ENCODE measurements at regions not wholly inside any gene's neighbourhood (a gene's known extent, or its start where the extent isn't known, plus 50 kb on each side); places are given as distances from the start of the nearest gene placed in this dataset.

- no peaks in the 10 kb centered on the region for H3K4me1 ChIP-seq
- no peak overlapping the region for H3K4me3 ChIP-seq
- H3K36me3 ChIP-seq, result no peaks in the 10 kb centered on the region
- no peaks in the 10 kb centered on the region for H3K9me3 ChIP-seq
- intact Hi-C loops (cut with DNase I), result no loop called here
- no peak for TF ChIP-seq CTCF (IDR thresholded peaks at IDR 0.05)
- no peak for FAIRE-seq
- H3K27me3 ChIP-seq, result no peaks in the 10 kb centered on the region
- H3K27ac ChIP-seq, result no peak overlapping the region
- no peak for ATAC-seq
- WGBS, 2 donors, result 43 to 61% methylated on average over 3 of the region's 3 CpGs
- DNase-seq, result no peak
Measured at GRCh38 chr12:24608637-24609285, 340.1 kb downstream of the BCAT1 start.

GRCh38 chr12:24608108-24608507 is 340.8 kb downstream of the BCAT1 start:
- no peak for FAIRE-seq
- ATAC-seq, result no peak
- 70 to 81% methylated on average over 1 of the region's 1 CpG for WGBS, 2 donors

GRCh38 chr12:24605916-24606315 is 343.0 kb downstream of the BCAT1 start:
- Histone ChIP-seq H3K4me1 (no peaks in the 10 kb centered on the region), H3K27ac (no peak overlapping the region), H3K36me3 (no peaks in the 10 kb centered on the region), H3K9me3 (no peaks in the 10 kb centered on the region), H3K4me3 (no peak overlapping the region), H3K27me3 (no peaks in the 10 kb centered on the region)
- 48 to 58% methylated on average over 4 of the region's 4 CpGs for WGBS, 2 donors
- TF ChIP-seq CTCF (IDR thresholded peaks at IDR 0.05), result no peak
- DNase-seq (no peak), ATAC-seq (no peak), FAIRE-seq (no peak)
- intact Hi-C loops (cut with DNase I), result no loop called here

More at GRCh38 chr12:24608108-24608507, 340.8 kb downstream of the BCAT1 start:
- Histone ChIP-seq H3K27ac (no peak overlapping the region), H3K27me3 (no peaks in the 10 kb centered on the region), H3K9me3 (no peaks in the 10 kb centered on the region), H3K4me1 (no peaks in the 10 kb centered on the region), H3K36me3 (no peaks in the 10 kb centered on the region), H3K4me3 (no peak overlapping the region)
- no peak for DNase-seq
- no peak for TF ChIP-seq CTCF (IDR thresholded peaks at IDR 0.05)
- intact Hi-C loops (cut with DNase I), result no loop called here

GRCh38 chr12:24605466-24605865 is 343.4 kb downstream of the BCAT1 start:
- intact Hi-C loops (cut with DNase I), result no loop called here
- DNase-seq (no peak), ATAC-seq (no peak), FAIRE-seq (no peak)
- Histone ChIP-seq H3K27ac (no peak overlapping the region), H3K9me3 (no peaks in the 10 kb centered on the region), H3K4me1 (no peaks in the 10 kb centered on the region), H3K36me3 (no peaks in the 10 kb centered on the region), H3K27me3 (no peaks in the 10 kb centered on the region), H3K4me3 (no peak overlapping the region)
- 44 to 60% methylated on average over 3 of the region's 3 CpGs for WGBS, 2 donors
- no peak for TF ChIP-seq CTCF (IDR thresholded peaks at IDR 0.05)

- H3K9me3 ChIP-seq, result no peaks in the 10 kb centered on the region
- WGBS, 2 donors, result 58 to 63% methylated on average over 3 of the region's 3 CpGs
- H3K4me3 ChIP-seq, result no peak overlapping the region
- intact Hi-C loops (cut with DNase I), result no loop called here
- H3K27me3 ChIP-seq, result no peaks in the 10 kb centered on the region
- no peak for ATAC-seq
- H3K4me1 ChIP-seq, result no peaks in the 10 kb centered on the region
- no peaks in the 10 kb centered on the region for H3K36me3 ChIP-seq
- no peak for DNase-seq
- no peak overlapping the region for H3K27ac ChIP-seq
- FAIRE-seq, result no peak
- TF ChIP-seq CTCF (IDR thresholded peaks at IDR 0.05), result no peak
Measured at GRCh38 chr12:24603371-24603770, 345.5 kb downstream of the BCAT1 start.

Data from pancreas (tissue), 10 donors.